GM12878 (cell line): ENCODE measurements at regions not wholly inside any gene's neighbourhood (a gene's known extent, or its start where the extent isn't known, plus 50 kb on each side); places are given as distances from the start of the nearest gene placed in this dataset.

Source experiments
- CEBPZ ChIP-seq: fragments of 150-350 bp; IDR thresholded peaks from 2 replicates; pipeline ENCODE4 v1.6.1; 2016; ENCODE audit warnings: low read depth, low read length
- CUX1 ChIP-seq: IDR thresholded peaks from 2 replicates; pipeline ENCODE4 v1.6.1; 2012; ENCODE audit warnings: improper control_type of control experiment, low read depth, low read length; ENCODE audit not compliant: insufficient replicate concordance
- MAX ChIP-seq: IDR thresholded peaks from 2 replicates; pipeline ENCODE4 v1.6.1; 2012; ENCODE audit warnings: low read depth, low read length, improper control_type of control experiment
- PBX3 ChIP-seq: IDR thresholded peaks from 2 replicates; pipeline ENCODE4 v1.6.1; 2011; ENCODE audit warnings: mild to moderate bottlenecking, low read depth, low read length, moderate library complexity; ENCODE audit not compliant: insufficient replicate concordance
- RELB ChIP-seq: fragments of 450-650 bp; IDR thresholded peaks from 2 replicates; pipeline ENCODE4 v1.6.1; 2017; ENCODE audit warnings: low read depth, mild to moderate bottlenecking, moderate library complexity

GRCh38 chr4:67282749-67283148 is 262.6 kb downstream of the CENPC start (continued):
- TF ChIP-seq CUX1 (no peak), MAX (no peak), PBX3 (no peak), CEBPZ (no peak), RELB (no peak)
